Inflammatory macrophage (primary cell): ENCODE measurements at regions not wholly inside any gene's neighbourhood (a gene's known extent, or its start where the extent isn't known, plus 50 kb on each side); places are given as distances from the start of the nearest gene placed in this dataset.
"Not testable (repeated sequence)": the region's sequence is repeated elsewhere in the genome, so short reads cannot be mapped to it uniquely, and the experiment has no call there.

Experiments
- DNase-seq, 2 donors: peaks; one replicate each; pipeline ENCODE4 v3.0.0-alpha.2; 2020 to 2022

DNA sequence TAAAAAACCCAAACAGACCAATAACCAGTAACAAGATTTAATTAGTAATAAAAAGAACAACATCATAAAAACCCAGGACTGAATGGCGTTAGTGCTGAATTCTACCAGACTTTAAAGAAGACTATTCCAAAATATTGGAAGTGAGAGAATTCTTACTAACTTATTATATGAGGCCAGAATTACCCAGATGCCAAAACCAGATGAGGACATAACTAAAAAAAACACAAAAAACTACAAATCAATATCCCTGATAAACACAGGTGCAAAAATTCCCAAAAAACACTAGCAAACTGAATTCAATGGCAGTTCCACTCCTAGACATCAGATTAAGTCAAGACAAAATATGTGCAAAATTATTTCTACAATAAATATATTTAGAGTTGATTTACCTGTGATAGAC lies 400.1 kb upstream of the PABPC4L start:
- no peak for DNase-seq

DNA sequence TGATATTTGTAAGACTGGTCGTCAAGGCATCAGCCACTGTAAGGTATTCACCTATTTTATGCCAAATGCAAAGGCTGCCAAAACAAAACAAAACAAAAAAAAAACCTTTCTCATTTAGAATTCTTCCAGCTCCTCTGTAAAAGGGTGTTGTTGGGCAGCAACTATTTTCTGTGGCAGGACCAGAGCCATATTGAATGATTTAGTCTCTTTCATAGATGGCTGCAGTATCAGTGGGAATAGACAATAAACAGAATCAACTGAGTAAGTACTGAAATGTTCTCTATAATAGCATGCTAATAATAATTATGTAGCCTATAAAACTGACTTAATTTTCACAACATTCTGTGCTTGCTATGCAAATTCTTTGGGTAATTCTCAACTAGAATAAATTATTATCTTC lies 389.7 kb upstream of the PABPC4L start:
- no peak for DNase-seq

DNA sequence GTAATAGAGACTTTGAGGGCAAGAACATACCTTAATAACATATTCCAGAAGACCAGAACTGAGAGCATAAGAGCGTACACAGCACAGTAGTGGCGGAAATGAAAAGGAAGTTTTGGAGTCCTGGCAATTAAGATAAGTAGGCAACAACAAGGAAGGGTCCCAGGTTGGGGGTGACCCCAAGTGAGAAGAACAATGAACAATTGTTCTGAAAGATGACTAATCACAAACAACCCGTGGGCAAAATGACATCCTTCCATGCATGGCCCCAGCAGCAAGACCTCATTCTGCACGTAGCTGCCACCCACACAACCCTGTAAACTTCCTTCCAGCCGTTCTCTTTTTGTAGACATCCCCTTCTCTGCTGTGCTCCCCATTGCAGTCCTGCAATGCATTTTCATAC lies 384.4 kb upstream of the PABPC4L start:
- no peak for DNase-seq

- no peak for DNase-seq
Measured at GRCh38 chr4:134567461-134567860, 365.9 kb upstream of the PABPC4L start.

DNA sequence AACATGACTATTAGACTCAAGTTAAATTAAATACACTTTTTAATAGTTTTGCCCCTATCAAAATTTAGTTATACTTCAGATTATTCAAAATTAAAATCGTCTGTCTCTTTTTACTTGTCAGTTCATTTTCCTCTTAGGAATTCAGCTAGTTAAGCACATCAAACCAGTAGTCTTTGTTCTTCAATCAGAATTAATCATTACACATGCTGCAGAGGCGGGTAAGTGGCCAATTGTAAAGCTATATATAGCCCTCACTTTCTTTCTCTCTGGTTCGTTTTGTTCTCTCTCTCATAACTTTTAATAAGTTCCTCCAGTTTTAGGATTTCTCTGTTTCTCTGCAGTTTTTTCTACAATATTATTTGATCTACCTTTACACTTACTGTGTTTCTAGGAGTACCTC lies 359.1 kb upstream of the PABPC4L start:
- DNase-seq = no peak

GRCh38 chr4:134552063-134552462 lies 350.5 kb upstream of the PABPC4L start:
- DNase-seq = no peak

GRCh38 chr4:134551348-134551747 lies 349.8 kb upstream of the PABPC4L start:
- DNase-seq = no peak

DNA sequence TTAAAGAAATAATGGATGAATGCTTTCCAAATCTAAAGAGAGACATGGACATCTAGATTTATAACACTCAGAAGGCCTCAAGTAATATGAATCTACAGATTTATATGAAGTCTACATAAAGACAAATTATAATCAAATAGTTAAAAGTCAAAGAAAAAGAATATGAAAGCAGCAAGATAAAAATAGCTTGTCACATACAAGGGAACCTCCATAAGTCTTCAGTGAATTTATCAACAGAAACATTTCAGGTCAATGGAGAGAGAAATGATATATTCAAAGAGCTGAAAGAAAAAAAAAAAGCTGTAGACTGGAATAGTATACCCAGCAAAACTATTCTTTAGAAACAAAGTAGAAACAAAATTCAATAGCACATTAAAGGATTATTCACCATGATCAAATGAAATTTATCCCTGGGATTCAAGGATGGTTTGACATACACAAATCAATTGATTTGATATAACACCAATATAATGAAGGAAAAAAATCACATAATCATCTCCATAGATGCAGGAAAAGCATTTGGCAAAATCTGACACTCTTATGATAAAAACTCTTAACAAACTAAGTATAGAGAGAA lies 346.6 kb upstream of the PABPC4L start:
- no peak for DNase-seq

DNA sequence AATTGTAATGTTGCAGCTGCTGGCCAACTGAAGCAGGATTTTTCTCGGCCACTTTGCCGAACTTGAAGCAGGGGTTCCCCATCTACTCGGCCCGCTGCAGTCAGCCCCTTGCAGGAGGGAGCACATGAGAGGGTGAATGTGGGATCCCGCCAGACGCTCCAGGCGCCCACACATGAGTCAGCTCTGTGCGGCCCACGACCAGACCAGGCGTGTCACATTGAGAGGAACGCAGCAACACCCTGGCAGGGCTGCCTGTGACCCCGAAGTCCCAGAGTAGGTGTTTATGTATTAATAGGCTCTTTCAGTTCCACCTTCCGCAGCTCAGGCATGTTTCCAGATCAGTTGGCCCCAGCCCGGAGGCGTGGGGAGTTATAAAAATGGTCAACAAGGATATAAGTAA lies 344.7 kb upstream of the PABPC4L start:
- no peak for DNase-seq

DNA sequence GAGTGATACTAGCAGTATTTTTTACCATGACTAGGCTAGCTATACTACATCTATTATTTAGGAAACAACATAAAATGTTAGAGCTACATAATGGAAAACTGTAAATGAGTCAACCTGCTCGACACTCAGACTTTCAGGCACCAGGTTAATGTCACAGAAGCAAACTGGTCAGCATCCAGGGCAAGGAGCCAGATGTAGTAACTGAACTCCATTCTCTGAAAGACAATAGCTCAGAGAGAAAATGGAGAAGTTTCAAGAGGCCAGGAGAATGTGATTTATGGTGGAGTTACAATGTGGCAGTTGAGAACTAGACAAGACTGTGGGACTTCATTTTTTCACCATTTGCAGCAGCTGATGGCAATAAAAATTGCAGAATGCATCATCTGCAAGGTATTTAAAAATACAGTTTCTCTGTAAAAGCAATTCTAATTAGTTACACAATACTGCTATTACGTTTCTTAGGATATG lies 342.7 kb upstream of the PABPC4L start:
- DNase-seq = no peak

DNA sequence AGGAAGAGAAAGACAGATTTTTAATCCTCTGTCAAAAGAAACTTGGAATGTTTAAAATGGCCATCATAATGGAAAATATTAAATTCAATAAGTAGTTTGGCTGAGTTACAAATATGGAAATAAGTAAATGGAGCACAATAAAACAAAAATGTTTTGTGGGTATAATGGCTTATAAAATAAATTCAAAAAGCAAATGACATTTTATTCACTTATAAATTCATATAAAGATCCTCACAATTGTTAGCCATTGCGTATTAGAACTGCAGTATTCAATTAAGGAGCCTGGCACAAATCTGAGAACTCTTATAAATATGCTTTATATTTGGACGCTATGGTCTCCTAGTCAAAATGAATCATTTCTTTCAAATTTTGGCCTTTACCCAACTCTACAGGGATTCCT lies 339.0 kb upstream of the PABPC4L start:
- no peak for DNase-seq

GRCh38 chr4:134539729-134540231 lies 338.2 kb upstream of the PABPC4L start:
- no peak for DNase-seq

DNA sequence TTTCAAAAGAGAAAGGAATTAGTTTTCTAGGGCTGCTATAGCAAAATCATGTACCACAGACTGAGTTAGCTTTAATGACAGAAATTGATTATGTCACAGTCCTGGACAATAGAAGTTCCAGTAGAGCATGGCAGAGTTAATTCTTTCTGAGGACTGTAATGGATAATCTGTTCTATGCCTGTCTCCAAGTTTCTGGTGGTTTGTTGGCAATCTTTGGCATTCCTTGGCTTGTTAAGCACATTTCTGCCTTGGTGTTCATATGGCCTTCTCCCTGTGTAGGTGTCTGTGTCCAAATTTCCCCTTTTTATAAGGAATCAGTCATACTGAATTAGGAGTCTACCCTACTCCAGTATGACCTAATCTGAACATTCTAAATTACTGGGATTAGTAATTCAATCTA lies 336.1 kb upstream of the PABPC4L start:
- no peak for DNase-seq

- no peak for DNase-seq
Measured at GRCh38 chr4:134533068-134533467, 331.5 kb upstream of the PABPC4L start.

- DNase-seq = no peak
Measured at GRCh38 chr4:134531013-134531412, 329.4 kb upstream of the PABPC4L start.

DNA sequence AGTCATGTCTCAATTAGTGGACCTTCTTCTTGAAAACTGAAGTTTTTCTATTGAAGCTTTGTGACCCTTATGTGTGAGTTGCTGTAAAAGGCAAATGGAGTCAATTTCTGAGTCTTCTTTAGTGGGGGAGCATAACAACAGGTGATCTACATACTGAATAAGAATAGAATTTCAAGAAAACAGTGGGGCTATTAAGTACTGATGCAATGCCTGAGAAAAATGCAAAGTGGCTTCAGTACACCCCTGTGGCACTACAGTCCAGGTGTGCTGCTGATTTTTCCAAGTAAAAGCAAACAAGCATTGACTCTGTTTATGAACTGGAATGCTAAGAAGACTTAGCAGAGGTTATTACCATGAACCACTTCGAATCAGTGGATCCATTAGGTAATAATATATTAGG lies 328.0 kb upstream of the PABPC4L start:
- DNase-seq = no peak

GRCh38 chr4:134518574-134519217 lies 317.1 kb upstream of the PABPC4L start:
- DNase-seq = no peak

- DNase-seq = no peak
Measured at GRCh38 chr4:134510544-134510943, 309.0 kb upstream of the PABPC4L start.

DNA sequence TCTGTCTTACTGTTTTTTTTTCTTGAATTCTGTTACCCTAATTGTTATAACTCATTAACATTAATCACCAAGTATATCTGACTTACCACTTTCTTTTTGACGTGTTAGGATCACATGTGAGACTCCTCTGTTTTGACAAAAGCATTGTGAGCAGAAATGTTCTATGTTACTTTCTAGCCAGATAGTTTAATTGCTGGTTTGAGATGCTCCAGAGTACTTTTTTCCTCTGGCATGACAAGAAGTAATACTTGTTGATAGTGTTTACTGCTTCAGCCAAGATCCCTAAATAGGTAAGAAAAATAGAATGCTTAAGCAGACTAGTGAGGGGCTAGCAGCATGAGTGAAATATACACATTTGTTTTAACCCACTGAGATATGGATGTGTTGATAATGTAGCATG lies 303.9 kb upstream of the PABPC4L start:
- no peak for DNase-seq

DNA sequence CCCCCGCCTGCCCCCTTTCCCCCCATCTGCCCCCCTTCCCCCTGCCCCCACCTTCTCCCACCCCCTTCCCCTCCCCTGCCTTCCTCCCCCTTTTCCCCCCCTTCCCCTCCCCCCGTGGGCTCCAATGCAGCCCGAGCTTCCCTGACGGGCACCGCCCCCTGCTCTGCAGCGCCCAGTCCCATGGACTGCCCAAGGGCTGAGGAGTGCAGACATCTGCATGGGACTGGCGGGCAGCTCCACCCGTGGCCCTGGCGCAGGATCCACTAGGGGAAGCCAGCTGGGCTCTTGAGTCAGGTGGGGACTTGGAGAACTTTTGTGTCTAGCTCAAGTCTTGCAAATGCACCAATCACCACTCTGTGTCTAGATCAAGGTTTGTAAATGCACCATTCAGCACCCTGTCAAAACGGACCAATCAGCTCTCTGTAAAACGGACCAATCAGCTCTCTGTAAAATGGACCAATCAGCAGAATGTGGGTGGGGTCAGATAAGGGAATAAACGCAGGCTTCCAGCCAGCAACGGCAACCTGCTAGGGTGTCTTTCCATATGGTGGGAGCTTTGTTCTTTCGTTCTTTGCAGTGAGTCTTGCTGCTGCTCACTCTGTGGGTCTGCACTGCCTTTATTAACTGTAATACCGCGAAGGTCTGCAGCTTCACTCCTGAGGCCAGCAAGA lies 300.5 kb upstream of the PABPC4L start:
- no peak for DNase-seq

GRCh38 chr4:134501488-134501887 lies 299.9 kb upstream of the PABPC4L start:
- not testable (repeated sequence) for DNase-seq

- no peak for DNase-seq
Measured at GRCh38 chr4:134499074-134499473, 297.5 kb upstream of the PABPC4L start.

DNA sequence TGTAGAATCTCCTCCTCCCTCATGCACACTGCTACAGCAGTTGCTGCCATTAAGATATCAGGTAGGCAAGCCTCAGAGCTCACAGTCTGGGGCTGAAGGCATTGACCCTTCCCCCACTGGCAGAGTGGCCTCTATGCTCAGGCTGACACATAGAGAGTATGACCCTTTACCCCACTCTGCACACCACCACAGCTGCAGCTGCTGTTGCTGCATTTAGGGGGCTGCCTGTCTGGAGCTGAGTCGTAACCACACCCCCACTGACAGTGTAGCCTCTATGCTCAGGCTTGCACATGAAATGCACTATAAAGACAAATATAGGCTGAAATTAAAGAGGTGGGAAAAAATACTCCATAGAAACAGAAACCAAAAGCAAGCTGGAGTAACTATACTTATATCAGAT lies 289.3 kb upstream of the PABPC4L start:
- DNase-seq = no peak

- DNase-seq = not testable (repeated sequence)
Measured at GRCh38 chr4:134483514-134483913, 281.9 kb upstream of the PABPC4L start.
